Fibroblast of villous mesenchyme (primary cell): ENCODE measurements at regions not wholly inside any gene's neighbourhood (a gene's known extent, or its start where the extent isn't known, plus 50 kb on each side); places are given as distances from the start of the nearest gene placed in this dataset.

Experiments
- DNase-seq: peaks from one replicate; pipeline ENCODE4 v3.0.0-alpha.2; 2010; ENCODE audit warnings: low read depth
- H3K4me3 ChIP-seq: 2 replicates; pipeline ENCODE4 v1.5.1; 2011; ENCODE audit warnings: low read depth, mild to moderate bottlenecking, low read length
- TF ChIP-seq, protein P1 (sequence below): IDR thresholded peaks from 2 replicates; pipeline ENCODE4 v1.5.1; 2012; ENCODE audit warnings: low read depth, mild to moderate bottlenecking, low read length; ENCODE audit not compliant: insufficient read depth

DNA sequence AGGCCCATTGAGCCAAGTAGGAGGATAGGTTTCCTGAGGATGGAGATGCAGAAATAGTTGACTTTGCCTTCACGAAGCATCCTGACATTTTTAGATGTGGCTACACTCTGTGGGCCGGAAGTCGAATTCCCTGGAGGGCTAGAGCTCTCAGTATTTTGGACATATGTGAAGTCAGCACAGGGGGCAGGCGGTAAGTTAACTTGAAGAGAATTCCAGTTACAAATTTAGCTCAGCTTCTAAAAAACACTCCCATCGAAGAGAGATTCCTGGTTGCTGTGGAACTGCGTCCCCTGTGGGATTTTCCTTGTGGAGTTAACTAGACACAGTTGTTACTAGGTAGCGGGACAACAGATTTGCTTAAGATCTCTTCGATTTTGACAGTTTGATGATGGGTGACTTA lies 161.9 kb upstream of the RGMA start:
- no peak for DNase-seq
- H3K4me3 ChIP-seq, result no peak overlapping the region
- TF ChIP-seq, protein P1, sequence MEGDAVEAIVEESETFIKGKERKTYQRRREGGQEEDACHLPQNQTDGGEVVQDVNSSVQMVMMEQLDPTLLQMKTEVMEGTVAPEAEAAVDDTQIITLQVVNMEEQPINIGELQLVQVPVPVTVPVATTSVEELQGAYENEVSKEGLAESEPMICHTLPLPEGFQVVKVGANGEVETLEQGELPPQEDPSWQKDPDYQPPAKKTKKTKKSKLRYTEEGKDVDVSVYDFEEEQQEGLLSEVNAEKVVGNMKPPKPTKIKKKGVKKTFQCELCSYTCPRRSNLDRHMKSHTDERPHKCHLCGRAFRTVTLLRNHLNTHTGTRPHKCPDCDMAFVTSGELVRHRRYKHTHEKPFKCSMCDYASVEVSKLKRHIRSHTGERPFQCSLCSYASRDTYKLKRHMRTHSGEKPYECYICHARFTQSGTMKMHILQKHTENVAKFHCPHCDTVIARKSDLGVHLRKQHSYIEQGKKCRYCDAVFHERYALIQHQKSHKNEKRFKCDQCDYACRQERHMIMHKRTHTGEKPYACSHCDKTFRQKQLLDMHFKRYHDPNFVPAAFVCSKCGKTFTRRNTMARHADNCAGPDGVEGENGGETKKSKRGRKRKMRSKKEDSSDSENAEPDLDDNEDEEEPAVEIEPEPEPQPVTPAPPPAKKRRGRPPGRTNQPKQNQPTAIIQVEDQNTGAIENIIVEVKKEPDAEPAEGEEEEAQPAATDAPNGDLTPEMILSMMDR, result no peak

- DNase-seq, result no peak
- TF ChIP-seq, protein P1, result no peak
- no peak overlapping the region for H3K4me3 ChIP-seq
Measured at GRCh38 chr15:93250209-93250608, 161.2 kb upstream of the RGMA start.

GRCh38 chr15:93249623-93250022 lies 160.6 kb upstream of the RGMA start:
- TF ChIP-seq, protein P1, result no peak
- no peak for DNase-seq
- H3K4me3 ChIP-seq, result no peak overlapping the region

DNA sequence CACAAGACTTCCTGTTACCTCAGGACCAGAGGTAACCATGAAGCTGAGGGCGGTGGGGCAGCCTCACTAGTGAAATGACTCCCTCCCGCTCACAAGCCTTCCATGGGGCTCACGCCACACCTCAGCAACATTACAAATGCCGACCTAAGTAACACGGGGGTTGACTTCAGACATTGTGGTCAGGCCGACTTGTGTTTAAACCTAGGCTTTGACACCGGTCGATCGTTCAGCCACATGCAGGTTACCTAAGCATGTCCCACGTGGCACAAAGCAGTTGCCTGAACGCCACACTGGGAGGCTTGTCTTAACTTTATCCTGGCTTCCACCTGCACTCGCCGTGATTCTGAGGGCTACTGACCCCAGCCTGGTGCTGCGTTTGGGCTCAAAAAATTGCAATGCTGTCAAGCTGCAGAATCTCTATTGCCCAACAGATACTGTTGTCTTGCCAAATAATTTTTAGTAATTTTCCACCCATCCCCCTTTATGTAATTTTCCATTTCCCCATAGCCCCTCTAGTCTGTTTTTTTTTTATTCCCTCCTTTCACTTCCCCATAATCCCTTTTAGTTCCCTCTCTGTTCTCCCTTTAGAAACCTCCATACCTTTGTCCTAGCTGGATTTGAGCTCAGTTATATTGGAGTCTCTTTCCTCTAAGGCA lies 158.6 kb upstream of the RGMA start:
- TF ChIP-seq, protein P1, result no peak
- no peak for DNase-seq
- no peak overlapping the region for H3K4me3 ChIP-seq

DNA sequence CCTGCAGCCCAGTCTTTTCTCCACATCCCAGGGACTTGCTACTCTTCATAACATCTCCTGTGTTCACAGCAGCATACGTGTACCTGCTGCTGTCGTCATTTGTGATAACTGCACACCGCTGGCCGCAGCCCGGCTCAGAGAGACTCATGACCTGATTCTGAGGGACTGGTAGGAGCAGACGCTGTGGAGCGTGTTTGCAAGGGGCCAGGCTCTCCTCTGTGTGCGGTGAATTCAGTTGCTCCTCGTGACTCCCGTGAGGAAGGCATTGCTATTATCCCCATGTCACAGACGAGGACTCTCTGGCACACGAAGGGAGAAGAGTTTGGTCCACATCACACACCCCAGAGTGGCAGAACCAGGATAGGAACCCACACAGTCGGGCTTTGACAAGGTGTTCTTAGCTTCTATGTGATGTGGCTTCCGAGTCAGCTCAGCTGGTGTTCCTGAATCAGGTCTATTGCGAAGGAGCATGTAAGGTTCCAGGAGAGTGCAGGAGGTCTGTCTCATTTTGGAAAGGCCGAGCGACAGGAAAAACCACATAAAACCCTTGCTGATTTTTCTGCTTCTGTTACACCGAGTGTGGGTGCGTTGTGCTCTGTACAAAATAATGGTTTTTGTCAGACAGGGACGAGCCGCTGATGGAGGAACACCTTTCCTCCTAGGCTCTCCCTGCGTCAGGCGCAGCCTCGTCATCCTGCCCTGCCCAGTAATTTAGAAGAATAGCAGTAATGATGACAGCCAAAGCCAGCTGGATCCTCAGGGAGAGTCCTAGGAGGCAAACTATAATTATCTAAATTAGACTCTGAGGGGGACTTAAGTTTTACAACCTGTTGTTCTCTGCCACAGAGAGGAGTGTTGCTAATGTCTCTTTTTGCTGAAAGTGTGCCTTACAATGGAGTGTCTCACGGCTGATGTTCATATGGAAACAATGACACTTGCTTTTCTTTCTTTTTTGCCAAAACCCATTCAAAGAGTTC lies 157.5 kb upstream of the RGMA start:
- TF ChIP-seq, protein P1, result no peak
- DNase-seq, result no peak
- no peak overlapping the region for H3K4me3 ChIP-seq

- TF ChIP-seq, protein P1, result no peak
- no peak overlapping the region for H3K4me3 ChIP-seq
- no peak for DNase-seq
Measured at GRCh38 chr15:93245661-93246042, 156.6 kb upstream of the RGMA start.
